ENCODE measurements at regions not wholly inside any gene's neighbourhood (a gene's known extent, or its start where the extent isn't known, plus 50 kb on each side); places are given as distances from the start of the nearest gene placed in this dataset.

DNA sequence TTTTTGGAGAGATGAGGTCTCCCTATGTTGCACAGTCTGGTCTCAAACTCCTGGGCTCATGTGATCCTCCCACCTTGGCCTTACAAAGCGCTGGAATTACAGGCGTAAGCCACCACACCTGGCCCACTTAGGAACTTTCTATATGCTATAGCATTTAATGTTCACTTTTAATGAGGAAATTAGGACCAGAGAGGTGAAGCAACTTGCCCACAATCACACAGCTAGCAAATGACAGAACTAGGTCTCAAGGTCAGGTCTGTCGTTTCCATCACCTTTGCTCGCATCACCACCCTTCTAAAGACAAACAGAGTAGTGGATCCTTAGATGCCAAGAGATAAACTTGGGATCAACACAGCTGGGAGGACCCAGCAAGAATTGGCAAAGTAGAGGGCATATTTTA, 381.7 kb downstream of the CD83 start:
- DNase-seq = no peak
- TF ChIP-seq POLR2AphosphoS5 (IDR thresholded peaks at IDR 0.05) = no peak
- no peak for TF ChIP-seq CTCF (IDR thresholded peaks at IDR 0.05)
- TF ChIP-seq POLR2A (IDR thresholded peaks at IDR 0.05) = no peak
- H3K27me3 ChIP-seq = no peaks in the 10 kb centered on the region
- no peak overlapping the region for H3K27ac ChIP-seq
- H3K36me3 ChIP-seq = no peaks in the 10 kb centered on the region
- H3K4me3 ChIP-seq = no peak overlapping the region
- H3K4me1 ChIP-seq = no peaks in the 10 kb centered on the region
- H3K9me3 ChIP-seq = no peaks in the 10 kb centered on the region
- 88 to 97% (median 89%) methylated on average over 4 of the region's 4 CpGs for WGBS, 5 donors
- intact Hi-C loops (cut with DNase I; ENCODE audit: low total_unique reads) = no loop called here

- intact Hi-C loops (cut with DNase I; ENCODE audit: low total_unique reads) = no loop called here
- DNase-seq = peak in 1 of 2 donors; percentile 34
- H3K9me3 ChIP-seq = no peaks in the 10 kb centered on the region
- no peak overlapping the region for H3K27ac ChIP-seq
- no peaks in the 10 kb centered on the region for H3K27me3 ChIP-seq
- H3K36me3 ChIP-seq = no peaks in the 10 kb centered on the region
- TF ChIP-seq POLR2A (IDR thresholded peaks at IDR 0.05) (no peak), EP300 (IDR thresholded peaks at IDR 0.05) (no peak), POLR2AphosphoS5 (IDR thresholded peaks at IDR 0.05) (no peak), CTCF (IDR thresholded peaks at IDR 0.05) (no peak)
- 51 to 78% (median 58%) methylated on average over 10 of the region's 10 CpGs for WGBS, 5 donors
- H3K4me3 ChIP-seq = no peak overlapping the region
- H3K4me1 ChIP-seq = no peaks in the 10 kb centered on the region
Observed at GRCh38 chr6:14499841-14500240, 382.3 kb downstream of the CD83 start.

GRCh38 chr6:14500809-14501208, 383.2 kb downstream of the CD83 start:
- Histone ChIP-seq H3K27ac (no peak overlapping the region), H3K36me3 (no peaks in the 10 kb centered on the region), H3K9me3 (no peaks in the 10 kb centered on the region), H3K27me3 (no peaks in the 10 kb centered on the region), H3K4me3 (no peak overlapping the region), H3K4me1 (peaks cover 0 to 2% (median 0%) of the 10 kb centered on the region in 4 donors)
- 91 to 98% (median 97%) methylated on average over 2 of the region's 2 CpGs for WGBS, 5 donors
- TF ChIP-seq CTCF (IDR thresholded peaks at IDR 0.05) (no peak), POLR2A (IDR thresholded peaks at IDR 0.05) (no peak), POLR2AphosphoS5 (IDR thresholded peaks at IDR 0.05) (no peak), EP300 (IDR thresholded peaks at IDR 0.05) (no peak)
- no peak for DNase-seq
- intact Hi-C loops (cut with DNase I; ENCODE audit: low total_unique reads) = no loop called here

GRCh38 chr6:14501240-14501639, 383.7 kb downstream of the CD83 start:
- Histone ChIP-seq H3K27me3 (no peaks in the 10 kb centered on the region), H3K4me3 (no peak overlapping the region), H3K27ac (no peak overlapping the region), H3K4me1 (peaks cover 0 to 6% (median 0%) of the 10 kb centered on the region in 4 donors), H3K9me3 (no peaks in the 10 kb centered on the region), H3K36me3 (no peaks in the 10 kb centered on the region)
- peak in 1 of 3 donors; percentile 60 for TF ChIP-seq POLR2AphosphoS5 (IDR thresholded peaks at IDR 0.05)
- no peak for TF ChIP-seq EP300 (IDR thresholded peaks at IDR 0.05)
- TF ChIP-seq CTCF (IDR thresholded peaks at IDR 0.05) = no peak
- no peak for TF ChIP-seq POLR2A (IDR thresholded peaks at IDR 0.05)
- WGBS, 5 donors = 87 to 94% (median 91%) methylated on average over 7 of the region's 7 CpGs
- peak in 1 of 2 donors; percentile 43 for DNase-seq
- intact Hi-C loops (cut with DNase I; ENCODE audit: low total_unique reads) = no loop called here
